Caco-2 (cell line): ENCODE measurements at regions not wholly inside any gene's neighbourhood (a gene's known extent, or its start where the extent isn't known, plus 50 kb on each side); places are given as distances from the start of the nearest gene placed in this dataset.

Experiments
- BruUV-seq: library from RNA; stranded (reverse); fragments of 400-500 nt; replicated peaks from 2 replicates; lab custom pipeline; 2021; lab: Mats Ljungman, UMichigan
- CTCF ChIA-PET: fragments of 300-600 bp; sonication (Branson Sonifier 250); formaldehyde crosslinking; loops from one replicate; lab custom pipeline; 2022; ENCODE audit warnings: antibody characterized with exemption; lab: Charles Lee
- POLR2A ChIA-PET: fragments of 300-600 bp; sonication (Branson Sonifier 250); formaldehyde crosslinking; loops from one replicate; lab custom pipeline; 2022; ENCODE audit warnings: antibody characterized with exemption; lab: Charles Lee
- DNase-seq, 2 experiments: peaks; one replicate each; pipeline versions ENCODE4 v3.0.0 to v3.0.0-alpha.2; 2020 to 2022
- H3K27me3 ChIP-seq: replicated peaks from 2 replicates; pipeline ENCODE4 v1.6.0; 2011; ENCODE audit warnings: low read length; ENCODE audit not compliant: control insufficient read depth, insufficient read depth
- H3K36me3 ChIP-seq: 2 replicates; pipeline ENCODE4 v1.5.1; 2011; ENCODE audit warnings: low read length; ENCODE audit not compliant: control insufficient read depth, insufficient read depth
- H3K4me1 ChIP-seq: fragments of 250-450 bp; sonication (Bioruptor Pico); 2 replicates; pipeline ENCODE4 v1.5.1; 2020; ENCODE audit warnings: mild to moderate bottlenecking
- H3K4me3 ChIP-seq: 2 replicates; pipeline ENCODE4 v1.5.1; 2011; ENCODE audit warnings: low read depth, mild to moderate bottlenecking, control low read depth, low read length
- H3K9me3 ChIP-seq: fragments of 250-450 bp; sonication (Bioruptor Pico); 2 replicates; pipeline ENCODE4 v1.5.1; 2020; ENCODE audit warnings: mild to moderate bottlenecking, moderate library complexity
- H3K27ac Mint-ChIP-seq: one replicate; pipeline ENCODE4 v1.8.0; 2022; ENCODE audit warnings: mixed read lengths; ENCODE audit not compliant: unreplicated experiment
- H3K27me3 Mint-ChIP-seq: one replicate; pipeline ENCODE4 v1.8.0; 2022; ENCODE audit warnings: mixed read lengths; ENCODE audit not compliant: insufficient read depth, unreplicated experiment
- H3K36me3 Mint-ChIP-seq: one replicate; pipeline ENCODE4 v1.8.0; 2022; ENCODE audit warnings: mild to moderate bottlenecking, mixed read lengths; ENCODE audit not compliant: insufficient read depth, unreplicated experiment
- H3K4me1 Mint-ChIP-seq: one replicate; pipeline ENCODE4 v1.8.0; 2022; ENCODE audit warnings: low read depth, mixed read lengths; ENCODE audit not compliant: unreplicated experiment
- H3K4me3 Mint-ChIP-seq: one replicate; pipeline ENCODE4 v1.8.0; 2022; ENCODE audit warnings: mild to moderate bottlenecking, moderate library complexity, mixed read lengths; ENCODE audit not compliant: unreplicated experiment
- H3K9me3 Mint-ChIP-seq: one replicate; pipeline ENCODE4 v1.8.0; 2022; ENCODE audit warnings: mixed read lengths; ENCODE audit not compliant: unreplicated experiment
- intact Hi-C: fragments of 100-400 bp; cut with micrococcal nuclease; formaldehyde crosslinking; loops from one replicate; pipeline ENCODE4 v1.10.0; 2022; ENCODE audit not compliant: unreplicated experiment
- TF ChIP-seq, protein P1 (sequence below), 2 experiments: fragments of 200-600 bp in 1 of 2; IDR thresholded peaks; 1 replicate in 1 of 2; 2 replicates in 1 of 2; pipeline versions ENCODE4 v1.5.1 to v1.8.0; 2011 to 2022; ENCODE audit warnings: antibody characterized with exemption in 1 of 2, control low read depth in 1 of 2, inconsistent platforms in 1 of 2, low read depth in 1 of 2, low read length in 1 of 2, mild to moderate bottlenecking in 1 of 2, moderate library complexity in 1 of 2; ENCODE audit not compliant: insufficient read depth in 1 of 2, severe bottlenecking in 1 of 2, unreplicated experiment in 1 of 2

DNA sequence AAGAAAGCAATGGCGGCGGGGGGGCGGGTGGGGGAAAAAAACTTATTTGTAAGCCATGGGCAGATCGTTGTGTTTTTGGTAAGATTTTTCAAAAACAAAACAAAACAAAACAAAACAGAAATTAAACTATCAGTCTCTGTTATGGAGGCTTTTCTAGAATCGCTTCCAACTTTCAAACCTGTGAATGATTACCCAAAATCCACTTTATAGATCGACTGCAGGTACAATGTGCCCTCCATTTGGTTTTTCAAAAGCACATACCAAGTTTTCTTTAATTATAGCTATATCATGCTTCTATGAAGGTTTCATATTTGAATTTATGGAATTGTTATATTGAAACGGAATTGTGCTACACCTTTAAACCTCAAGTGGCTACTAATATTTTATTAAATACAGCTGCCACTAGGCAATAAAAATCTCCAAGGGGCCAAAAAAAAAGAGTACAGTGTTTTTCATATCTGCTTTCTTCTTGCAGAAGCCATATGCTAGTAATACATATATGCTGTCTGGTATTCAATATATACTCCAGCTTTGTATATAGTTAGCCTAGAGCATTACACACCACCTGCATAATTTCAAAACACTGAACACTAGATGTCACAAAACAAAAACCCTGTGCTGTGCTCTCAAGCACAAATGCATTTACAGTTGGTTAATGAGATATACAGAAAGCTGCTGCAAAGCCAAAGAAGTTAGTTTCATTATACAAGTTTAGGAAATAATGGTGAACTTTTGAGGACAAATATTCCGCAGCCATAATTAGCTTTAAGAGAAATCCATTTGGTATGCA lies 683.8 kb upstream of the NR2F2 start:
- H3K36me3 Mint-ChIP-seq, result no peaks in the 10 kb centered on the region
- ChIA-PET POLR2A (interaction anchor here (0.5 kb wide), 1 partner anchor 8 kb away, joined by 6 read pairs; no protein-coding TSS in a partner anchor), CTCF (no interaction called here)
- intact Hi-C loops, result no loop called here
- no peaks in the 10 kb centered on the region for H3K4me1 Mint-ChIP-seq
- DNase-seq, result no peak
- H3K27me3 ChIP-seq, result no peaks in the 10 kb centered on the region
- peaks cover 7% of the 10 kb centered on the region for H3K27me3 Mint-ChIP-seq
- H3K27ac Mint-ChIP-seq, result no peak overlapping the region
- H3K9me3 ChIP-seq, result no peaks in the 10 kb centered on the region
- no TSS peak for BruUV-seq
- no peaks in the 10 kb centered on the region for H3K36me3 ChIP-seq
- no peaks in the 10 kb centered on the region for H3K9me3 Mint-ChIP-seq
- no peaks in the 10 kb centered on the region for H3K4me1 ChIP-seq
- no peak overlapping the region for H3K4me3 Mint-ChIP-seq
- no peak overlapping the region for H3K4me3 ChIP-seq
- TF ChIP-seq, protein P1, sequence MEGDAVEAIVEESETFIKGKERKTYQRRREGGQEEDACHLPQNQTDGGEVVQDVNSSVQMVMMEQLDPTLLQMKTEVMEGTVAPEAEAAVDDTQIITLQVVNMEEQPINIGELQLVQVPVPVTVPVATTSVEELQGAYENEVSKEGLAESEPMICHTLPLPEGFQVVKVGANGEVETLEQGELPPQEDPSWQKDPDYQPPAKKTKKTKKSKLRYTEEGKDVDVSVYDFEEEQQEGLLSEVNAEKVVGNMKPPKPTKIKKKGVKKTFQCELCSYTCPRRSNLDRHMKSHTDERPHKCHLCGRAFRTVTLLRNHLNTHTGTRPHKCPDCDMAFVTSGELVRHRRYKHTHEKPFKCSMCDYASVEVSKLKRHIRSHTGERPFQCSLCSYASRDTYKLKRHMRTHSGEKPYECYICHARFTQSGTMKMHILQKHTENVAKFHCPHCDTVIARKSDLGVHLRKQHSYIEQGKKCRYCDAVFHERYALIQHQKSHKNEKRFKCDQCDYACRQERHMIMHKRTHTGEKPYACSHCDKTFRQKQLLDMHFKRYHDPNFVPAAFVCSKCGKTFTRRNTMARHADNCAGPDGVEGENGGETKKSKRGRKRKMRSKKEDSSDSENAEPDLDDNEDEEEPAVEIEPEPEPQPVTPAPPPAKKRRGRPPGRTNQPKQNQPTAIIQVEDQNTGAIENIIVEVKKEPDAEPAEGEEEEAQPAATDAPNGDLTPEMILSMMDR (IDR thresholded peaks at IDR 0.05; ENCODE audit: insufficient read depth in 1 of 2, low read depth in 1 of 2, low read length in 1 of 2, severe bottlenecking in 1 of 2, unreplicated experiment in 1 of 2), result no peak

DNA sequence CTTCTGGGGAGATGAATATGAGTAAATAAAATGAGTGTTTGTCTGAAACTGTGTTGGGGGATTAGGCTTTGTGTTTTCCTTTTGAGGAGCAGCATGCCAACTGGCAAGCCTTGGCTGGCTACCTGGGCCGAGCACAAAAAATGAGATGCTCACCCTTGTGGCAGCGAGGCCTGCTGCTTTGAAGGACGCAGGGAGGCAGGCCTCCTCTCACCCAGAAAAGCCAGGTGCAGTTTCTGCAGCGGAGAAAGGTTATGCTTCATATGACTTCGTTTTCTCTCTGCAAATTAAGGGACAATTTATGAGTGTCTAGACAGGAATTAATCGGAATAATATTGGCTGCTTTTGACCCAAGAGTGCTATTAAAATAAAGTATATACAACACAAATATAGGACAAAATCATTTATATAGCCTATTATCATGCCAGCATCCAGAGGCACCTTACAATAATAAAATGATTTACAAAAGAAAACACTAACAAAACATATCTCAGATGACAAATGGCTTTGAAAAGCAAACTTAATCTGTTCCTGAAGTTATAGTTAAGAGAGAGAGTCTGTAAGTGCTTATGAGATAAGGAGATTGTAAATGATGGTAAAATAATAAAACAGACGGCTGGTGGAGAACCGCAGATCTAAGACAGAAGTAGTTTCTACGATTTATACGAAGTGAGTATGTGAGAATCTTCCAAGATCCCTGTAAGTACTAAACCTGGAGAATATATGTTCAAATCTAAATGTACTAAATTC lies 682.8 kb upstream of the NR2F2 start:
- Mint-ChIP-seq H3K4me1 (no peaks in the 10 kb centered on the region), H3K36me3 (no peaks in the 10 kb centered on the region), H3K27me3 (peaks cover 7% of the 10 kb centered on the region), H3K27ac (no peak overlapping the region), H3K4me3 (no peak overlapping the region), H3K9me3 (no peaks in the 10 kb centered on the region)
- Histone ChIP-seq H3K9me3 (no peaks in the 10 kb centered on the region), H3K4me1 (no peaks in the 10 kb centered on the region), H3K27me3 (no peaks in the 10 kb centered on the region), H3K36me3 (no peaks in the 10 kb centered on the region), H3K4me3 (no peak overlapping the region)
- no peak for DNase-seq
- POLR2A ChIA-PET, result no interaction called here
- CTCF ChIA-PET, result no interaction called here
- intact Hi-C loops, result no loop called here
- no TSS peak for BruUV-seq
- TF ChIP-seq, protein P1 (IDR thresholded peaks at IDR 0.05; ENCODE audit: insufficient read depth in 1 of 2, low read depth in 1 of 2, low read length in 1 of 2, severe bottlenecking in 1 of 2, unreplicated experiment in 1 of 2), result no peak

DNA sequence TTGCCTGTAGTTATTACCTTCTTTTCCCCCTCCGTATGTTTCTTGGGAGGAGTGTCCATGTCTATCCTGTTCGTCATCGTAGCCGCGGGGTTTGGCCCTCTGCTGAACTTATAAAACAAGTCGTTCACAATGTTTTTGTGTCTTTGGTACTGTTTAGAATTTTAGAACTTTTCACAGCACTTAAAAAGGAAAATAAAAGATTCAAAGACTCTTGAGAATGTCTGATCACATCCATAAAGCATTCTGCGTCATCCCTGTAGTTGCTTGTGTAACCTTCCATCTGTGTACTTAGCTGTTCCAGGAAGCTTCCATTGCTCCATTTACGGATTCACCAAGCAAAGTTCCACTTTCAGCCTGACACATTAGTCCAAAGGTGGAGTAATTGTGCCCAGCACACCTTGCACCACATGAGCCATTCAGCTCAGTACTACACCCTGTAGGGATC lies 677.1 kb upstream of the NR2F2 start:
- intact Hi-C loops, result no loop called here
- no peaks in the 10 kb centered on the region for H3K4me1 Mint-ChIP-seq
- ChIA-PET CTCF (no interaction called here), POLR2A (no interaction called here)
- BruUV-seq, result no TSS peak
- no peak overlapping the region for H3K4me3 ChIP-seq
- H3K4me3 Mint-ChIP-seq, result no peak overlapping the region
- no peaks in the 10 kb centered on the region for H3K9me3 ChIP-seq
- no peak overlapping the region for H3K27ac Mint-ChIP-seq
- H3K27me3 ChIP-seq, result no peaks in the 10 kb centered on the region
- no peaks in the 10 kb centered on the region for H3K4me1 ChIP-seq
- no peaks in the 10 kb centered on the region for H3K36me3 ChIP-seq
- DNase-seq, result no peak
- TF ChIP-seq, protein P1 (IDR thresholded peaks at IDR 0.05; ENCODE audit: insufficient read depth in 1 of 2, low read depth in 1 of 2, low read length in 1 of 2, severe bottlenecking in 1 of 2, unreplicated experiment in 1 of 2), result no peak
- no peaks in the 10 kb centered on the region for H3K36me3 Mint-ChIP-seq
- H3K9me3 Mint-ChIP-seq, result no peaks in the 10 kb centered on the region
- H3K27me3 Mint-ChIP-seq, result peaks cover 2% of the 10 kb centered on the region
